ENCODE measurements at regions not wholly inside any gene's neighbourhood (a gene's known extent, or its start where the extent isn't known, plus 50 kb on each side); places are given as distances from the start of the nearest gene placed in this dataset.

DNA sequence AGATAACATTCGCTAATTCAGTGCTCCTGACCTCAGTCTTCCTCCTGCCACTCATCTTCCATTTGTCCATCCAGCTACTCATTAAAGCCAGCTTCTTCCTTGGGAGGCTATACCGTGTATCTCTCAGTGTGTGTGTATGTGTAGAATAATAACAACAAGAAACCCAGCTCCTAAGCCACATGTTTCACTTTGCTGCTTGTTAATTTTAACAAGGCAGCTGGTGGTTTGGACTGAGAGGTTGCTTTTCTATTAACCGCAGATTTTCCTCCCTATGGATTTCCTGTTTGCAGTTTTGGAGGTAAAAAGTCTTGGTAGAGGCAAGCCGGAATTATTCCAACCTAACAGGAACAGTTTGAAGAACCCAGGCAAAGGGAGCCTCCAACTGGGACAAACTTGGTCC, 165.0 kb downstream of the ADAMTS15 start:
- Histone ChIP-seq H3K36me3 (ENCODE audit: control insufficient read depth, insufficient read depth, low read length) (no peaks in the 10 kb centered on the region), H3K4me3 (ENCODE audit: low read depth in 2 of 2, low read length in 2 of 2) (no peak overlapping the region), H3K27me3 (ENCODE audit: control insufficient read depth, insufficient read depth, low read length) (no peaks in the 10 kb centered on the region), H3K27ac (ENCODE audit: low read length) (no peak overlapping the region; the same call in 1 of the 2 replicates), H3K9me3 (ENCODE audit: control insufficient read depth, insufficient read depth, low read depth, low read length) (no peaks in the 10 kb centered on the region), H3K4me1 (ENCODE audit: control insufficient read depth, insufficient read depth, low read length) (no peaks in the 10 kb centered on the region)
- intact Hi-C loops (cut with micrococcal nuclease; ENCODE audit: unreplicated experiment), result no loop called here
- DNase-seq (ENCODE audit: low read depth, low spot score), result no peak
- BruUV-seq (replicated peaks), result no TSS peak
- no peak for ATAC-seq
- POLR2A ChIA-PET, result no interaction called here
- in situ Hi-C loops (cut with HindIII; ENCODE audit: low pct_unique_long_range_greater_than_20kb, low sequenced_read_pairs), result no loop called here
- CTCF ChIA-PET, result no interaction called here
- TF ChIP-seq TCF7L2 (IDR thresholded peaks at IDR 0.05; ENCODE audit: low read depth, low read length), result no peak
- TF ChIP-seq SIN3A (IDR thresholded peaks at IDR 0.05; ENCODE audit: borderline replicate concordance, insufficient read depth, low read depth, low read length), result no peak
- TF ChIP-seq, protein P1, sequence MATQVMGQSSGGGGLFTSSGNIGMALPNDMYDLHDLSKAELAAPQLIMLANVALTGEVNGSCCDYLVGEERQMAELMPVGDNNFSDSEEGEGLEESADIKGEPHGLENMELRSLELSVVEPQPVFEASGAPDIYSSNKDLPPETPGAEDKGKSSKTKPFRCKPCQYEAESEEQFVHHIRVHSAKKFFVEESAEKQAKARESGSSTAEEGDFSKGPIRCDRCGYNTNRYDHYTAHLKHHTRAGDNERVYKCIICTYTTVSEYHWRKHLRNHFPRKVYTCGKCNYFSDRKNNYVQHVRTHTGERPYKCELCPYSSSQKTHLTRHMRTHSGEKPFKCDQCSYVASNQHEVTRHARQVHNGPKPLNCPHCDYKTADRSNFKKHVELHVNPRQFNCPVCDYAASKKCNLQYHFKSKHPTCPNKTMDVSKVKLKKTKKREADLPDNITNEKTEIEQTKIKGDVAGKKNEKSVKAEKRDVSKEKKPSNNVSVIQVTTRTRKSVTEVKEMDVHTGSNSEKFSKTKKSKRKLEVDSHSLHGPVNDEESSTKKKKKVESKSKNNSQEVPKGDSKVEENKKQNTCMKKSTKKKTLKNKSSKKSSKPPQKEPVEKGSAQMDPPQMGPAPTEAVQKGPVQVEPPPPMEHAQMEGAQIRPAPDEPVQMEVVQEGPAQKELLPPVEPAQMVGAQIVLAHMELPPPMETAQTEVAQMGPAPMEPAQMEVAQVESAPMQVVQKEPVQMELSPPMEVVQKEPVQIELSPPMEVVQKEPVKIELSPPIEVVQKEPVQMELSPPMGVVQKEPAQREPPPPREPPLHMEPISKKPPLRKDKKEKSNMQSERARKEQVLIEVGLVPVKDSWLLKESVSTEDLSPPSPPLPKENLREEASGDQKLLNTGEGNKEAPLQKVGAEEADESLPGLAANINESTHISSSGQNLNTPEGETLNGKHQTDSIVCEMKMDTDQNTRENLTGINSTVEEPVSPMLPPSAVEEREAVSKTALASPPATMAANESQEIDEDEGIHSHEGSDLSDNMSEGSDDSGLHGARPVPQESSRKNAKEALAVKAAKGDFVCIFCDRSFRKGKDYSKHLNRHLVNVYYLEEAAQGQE (IDR thresholded peaks at IDR 0.05; ENCODE audit: insufficient read depth in 1 of 2, low read depth in 2 of 2, low read length in 1 of 2), result no peak

DNA sequence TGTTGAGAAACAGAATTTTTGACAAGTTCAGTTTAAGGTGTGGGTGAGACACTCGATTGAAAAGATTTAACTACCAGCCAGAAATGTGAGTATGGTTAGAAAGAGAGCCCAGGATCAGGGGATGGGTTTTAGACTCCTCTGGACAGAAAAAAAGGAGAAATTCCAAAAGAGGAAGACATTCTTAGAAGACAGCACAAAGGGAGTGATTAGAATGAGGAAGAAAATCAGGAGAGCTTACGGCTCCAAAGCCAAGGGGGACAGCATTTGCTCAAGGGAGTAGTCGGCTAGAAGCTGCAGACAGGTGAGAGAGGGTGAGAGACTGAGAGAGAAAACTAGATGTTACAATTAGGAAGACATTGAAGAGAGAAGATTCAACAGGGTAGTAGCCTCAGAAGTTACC, 166.1 kb downstream of the ADAMTS15 start:
- H3K27me3 ChIP-seq (ENCODE audit: control insufficient read depth, insufficient read depth, low read length), result no peaks in the 10 kb centered on the region
- DNase-seq (ENCODE audit: low read depth, low spot score), result no peak
- no peak overlapping the region for H3K4me3 ChIP-seq (ENCODE audit: low read depth in 2 of 2, low read length in 2 of 2)
- intact Hi-C loops (cut with micrococcal nuclease; ENCODE audit: unreplicated experiment) (no loop called here), in situ Hi-C loops (cut with HindIII; ENCODE audit: low pct_unique_long_range_greater_than_20kb, low sequenced_read_pairs) (no loop called here)
- H3K4me1 ChIP-seq (ENCODE audit: control insufficient read depth, insufficient read depth, low read length), result no peaks in the 10 kb centered on the region
- no TSS peak for BruUV-seq (replicated peaks)
- H3K9me3 ChIP-seq (ENCODE audit: control insufficient read depth, insufficient read depth, low read depth, low read length), result no peaks in the 10 kb centered on the region
- ChIA-PET POLR2A (no interaction called here), CTCF (no interaction called here)
- no peaks in the 10 kb centered on the region for H3K36me3 ChIP-seq (ENCODE audit: control insufficient read depth, insufficient read depth, low read length)
- no peak overlapping the region; the same call in 1 of the 2 replicates for H3K27ac ChIP-seq (ENCODE audit: low read length)
- no peak for ATAC-seq
- TF ChIP-seq POLR2AphosphoS5 (IDR thresholded peaks at IDR 0.05; ENCODE audit: low read depth, low read length) (no peak), SIN3A (IDR thresholded peaks at IDR 0.05; ENCODE audit: borderline replicate concordance, insufficient read depth, low read depth, low read length) (no peak), TCF7L2 (IDR thresholded peaks at IDR 0.05; ENCODE audit: low read depth, low read length) (no peak)
- TF ChIP-seq, protein P2, sequence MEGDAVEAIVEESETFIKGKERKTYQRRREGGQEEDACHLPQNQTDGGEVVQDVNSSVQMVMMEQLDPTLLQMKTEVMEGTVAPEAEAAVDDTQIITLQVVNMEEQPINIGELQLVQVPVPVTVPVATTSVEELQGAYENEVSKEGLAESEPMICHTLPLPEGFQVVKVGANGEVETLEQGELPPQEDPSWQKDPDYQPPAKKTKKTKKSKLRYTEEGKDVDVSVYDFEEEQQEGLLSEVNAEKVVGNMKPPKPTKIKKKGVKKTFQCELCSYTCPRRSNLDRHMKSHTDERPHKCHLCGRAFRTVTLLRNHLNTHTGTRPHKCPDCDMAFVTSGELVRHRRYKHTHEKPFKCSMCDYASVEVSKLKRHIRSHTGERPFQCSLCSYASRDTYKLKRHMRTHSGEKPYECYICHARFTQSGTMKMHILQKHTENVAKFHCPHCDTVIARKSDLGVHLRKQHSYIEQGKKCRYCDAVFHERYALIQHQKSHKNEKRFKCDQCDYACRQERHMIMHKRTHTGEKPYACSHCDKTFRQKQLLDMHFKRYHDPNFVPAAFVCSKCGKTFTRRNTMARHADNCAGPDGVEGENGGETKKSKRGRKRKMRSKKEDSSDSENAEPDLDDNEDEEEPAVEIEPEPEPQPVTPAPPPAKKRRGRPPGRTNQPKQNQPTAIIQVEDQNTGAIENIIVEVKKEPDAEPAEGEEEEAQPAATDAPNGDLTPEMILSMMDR (IDR thresholded peaks at IDR 0.05), result no peak
- TF ChIP-seq, protein P1 (IDR thresholded peaks at IDR 0.05; ENCODE audit: insufficient read depth in 1 of 2, low read depth in 2 of 2, low read length in 1 of 2), result no peak

Measured in Panc1 (cell line).